ENCODE measurements at regions not wholly inside any gene's neighbourhood (a gene's known extent, or its start where the extent isn't known, plus 50 kb on each side); places are given as distances from the start of the nearest gene placed in this dataset.
A peak's percentile ranks its signal among the peaks of the same experiment; 100 is the strongest.
"Not testable (repeated sequence)": the region's sequence is repeated elsewhere in the genome, so short reads cannot be mapped to it uniquely, and the experiment has no call there.

DNA sequence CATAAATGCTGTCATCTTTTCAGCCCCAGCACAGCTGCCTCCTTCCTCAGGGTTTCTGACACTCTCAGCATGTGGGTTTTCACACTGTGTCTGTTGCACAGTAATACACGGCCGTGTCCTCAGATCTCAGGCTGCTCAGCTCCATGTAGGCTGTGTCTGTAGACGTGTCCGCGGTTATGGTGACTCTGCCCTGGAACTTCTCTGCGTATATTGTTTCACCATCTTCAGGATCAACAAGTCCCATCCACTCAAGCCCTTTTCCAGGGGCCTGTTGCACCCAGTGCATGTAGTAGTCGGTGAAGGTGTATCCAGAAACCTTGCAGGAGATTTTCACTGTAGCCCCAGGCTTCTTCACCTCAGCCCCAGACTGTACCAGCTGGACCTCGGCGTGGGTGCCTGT is 1210.6 kb downstream of the TMEM121 start:
- no peaks in the 10 kb centered on the region for H3F3A ChIP-seq (ENCODE audit: control insufficient read depth, insufficient read depth)
- H3K36me3 ChIP-seq (ENCODE audit: control insufficient read depth, low read length): no peaks in the 10 kb centered on the region
- H3K9me3 ChIP-seq (ENCODE audit: control insufficient read depth, insufficient read depth, low read length): no peaks in the 10 kb centered on the region; the same call in 1 of the 2 replicates
- no peaks in the 10 kb centered on the region for H3K79me2 ChIP-seq (ENCODE audit: control insufficient read depth, low read length)
- H3K4me3 ChIP-seq (ENCODE audit: low read length): no peak overlapping the region
- no peaks in the 10 kb centered on the region for H3K9me2 ChIP-seq (replicated peaks; ENCODE audit: control insufficient read depth, low read length)
- H3K27ac ChIP-seq (ENCODE audit: low read depth, low read length): no peak overlapping the region
- TF ChIP-seq, protein P1, sequence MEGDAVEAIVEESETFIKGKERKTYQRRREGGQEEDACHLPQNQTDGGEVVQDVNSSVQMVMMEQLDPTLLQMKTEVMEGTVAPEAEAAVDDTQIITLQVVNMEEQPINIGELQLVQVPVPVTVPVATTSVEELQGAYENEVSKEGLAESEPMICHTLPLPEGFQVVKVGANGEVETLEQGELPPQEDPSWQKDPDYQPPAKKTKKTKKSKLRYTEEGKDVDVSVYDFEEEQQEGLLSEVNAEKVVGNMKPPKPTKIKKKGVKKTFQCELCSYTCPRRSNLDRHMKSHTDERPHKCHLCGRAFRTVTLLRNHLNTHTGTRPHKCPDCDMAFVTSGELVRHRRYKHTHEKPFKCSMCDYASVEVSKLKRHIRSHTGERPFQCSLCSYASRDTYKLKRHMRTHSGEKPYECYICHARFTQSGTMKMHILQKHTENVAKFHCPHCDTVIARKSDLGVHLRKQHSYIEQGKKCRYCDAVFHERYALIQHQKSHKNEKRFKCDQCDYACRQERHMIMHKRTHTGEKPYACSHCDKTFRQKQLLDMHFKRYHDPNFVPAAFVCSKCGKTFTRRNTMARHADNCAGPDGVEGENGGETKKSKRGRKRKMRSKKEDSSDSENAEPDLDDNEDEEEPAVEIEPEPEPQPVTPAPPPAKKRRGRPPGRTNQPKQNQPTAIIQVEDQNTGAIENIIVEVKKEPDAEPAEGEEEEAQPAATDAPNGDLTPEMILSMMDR (IDR thresholded peaks at IDR 0.05; ENCODE audit: low read depth, low read length, poor library complexity, severe bottlenecking): no peak
- no peak for TF ChIP-seq EZH2phosphoT487 (IDR thresholded peaks at IDR 0.05; ENCODE audit: borderline replicate concordance, low read length)
- no peak overlapping the region for H3K4me2 ChIP-seq (ENCODE audit: low read length)
- H3K4me1 ChIP-seq (ENCODE audit: control insufficient read depth, low read length): peaks cover 14% of the 10 kb centered on the region
- H4K20me1 ChIP-seq (ENCODE audit: control insufficient read depth, insufficient read depth, low read depth, low read length): no peaks in the 10 kb centered on the region
- H3K27me3 ChIP-seq (ENCODE audit: control insufficient read depth, low read length): no peaks in the 10 kb centered on the region

DNA sequence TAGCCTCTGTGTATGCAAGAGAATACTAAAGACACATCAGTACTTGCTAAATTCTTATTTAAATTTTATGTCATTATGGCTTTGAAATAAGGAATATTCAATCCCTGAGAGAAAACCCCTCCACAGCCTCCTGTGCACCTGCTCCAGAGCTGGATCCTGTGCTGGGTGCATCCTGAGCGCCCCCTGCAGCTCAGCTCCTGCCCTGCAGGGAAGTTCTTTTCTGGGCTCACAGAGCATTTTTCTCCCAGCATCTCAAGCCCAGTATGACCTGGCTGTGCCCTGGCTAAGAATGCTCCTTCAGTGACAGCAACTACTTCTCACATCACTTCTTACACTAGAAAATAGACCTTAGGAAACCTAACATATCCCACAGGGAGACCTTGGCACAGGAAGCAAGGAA is 1211.7 kb downstream of the TMEM121 start:
- H4K20me1 ChIP-seq (ENCODE audit: control insufficient read depth, insufficient read depth, low read depth, low read length): no peaks in the 10 kb centered on the region
- H3K79me2 ChIP-seq (ENCODE audit: control insufficient read depth, low read length): no peaks in the 10 kb centered on the region
- no peaks in the 10 kb centered on the region for H3K9me2 ChIP-seq (replicated peaks; ENCODE audit: control insufficient read depth, low read length)
- H3K27me3 ChIP-seq (ENCODE audit: control insufficient read depth, low read length): no peaks in the 10 kb centered on the region
- H3K36me3 ChIP-seq (ENCODE audit: control insufficient read depth, low read length): no peaks in the 10 kb centered on the region
- H3K4me3 ChIP-seq (ENCODE audit: low read length): no peak overlapping the region
- H3K4me2 ChIP-seq (ENCODE audit: low read length): no peak overlapping the region
- no peaks in the 10 kb centered on the region; the same call in 1 of the 2 replicates for H3K9me3 ChIP-seq (ENCODE audit: control insufficient read depth, insufficient read depth, low read length)
- H3K27ac ChIP-seq (ENCODE audit: low read depth, low read length): no peak overlapping the region
- TF ChIP-seq EZH2phosphoT487 (IDR thresholded peaks at IDR 0.05; ENCODE audit: borderline replicate concordance, low read length): no peak
- TF ChIP-seq, protein P1 (IDR thresholded peaks at IDR 0.05; ENCODE audit: low read depth, low read length, poor library complexity, severe bottlenecking): no peak
- H3K4me1 ChIP-seq (ENCODE audit: control insufficient read depth, low read length): peaks cover 20% of the 10 kb centered on the region
- no peaks in the 10 kb centered on the region for H3F3A ChIP-seq (ENCODE audit: control insufficient read depth, insufficient read depth)

DNA sequence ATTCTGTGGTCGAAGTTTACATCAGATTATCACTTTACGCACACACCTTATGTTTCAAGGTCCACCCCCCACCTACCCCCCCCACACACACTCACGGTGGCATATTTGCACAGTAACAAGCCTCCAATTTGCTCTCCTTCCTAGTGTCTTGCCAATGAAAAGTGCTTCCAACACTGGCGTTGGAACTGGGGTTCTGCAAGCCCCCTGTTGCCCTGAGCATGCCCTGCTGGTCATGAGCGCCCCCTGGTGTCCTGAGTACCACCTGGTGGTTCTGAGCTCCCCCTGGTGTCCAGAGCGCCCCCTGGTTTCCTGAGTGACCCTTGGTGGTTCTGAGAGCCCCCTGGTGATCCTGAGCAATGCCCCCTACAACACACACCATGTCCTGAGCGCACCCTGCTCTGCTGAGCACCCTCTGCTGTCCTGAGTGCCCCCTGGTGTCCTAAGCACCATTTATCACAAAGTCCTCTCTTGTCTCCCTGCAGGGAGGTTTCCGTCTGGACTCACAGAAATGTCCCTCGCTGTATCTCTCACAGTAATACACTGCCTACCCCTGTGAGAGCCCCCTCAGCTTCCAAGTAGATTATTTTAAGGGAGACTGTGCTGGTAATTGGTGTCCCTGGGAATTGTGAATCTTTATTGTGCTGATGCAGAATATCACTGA is 1212.3 kb downstream of the TMEM121 start:
- H3K9me3 ChIP-seq (ENCODE audit: control insufficient read depth, insufficient read depth, low read length); H3K4me3 ChIP-seq (ENCODE audit: low read length); H3K27me3 ChIP-seq (ENCODE audit: control insufficient read depth, low read length); H4K20me1 ChIP-seq (ENCODE audit: control insufficient read depth, insufficient read depth, low read depth, low read length); H3K4me2 ChIP-seq (ENCODE audit: low read length); H3K36me3 ChIP-seq (ENCODE audit: control insufficient read depth, low read length); H3K79me2 ChIP-seq (ENCODE audit: control insufficient read depth, low read length); H3K9me2 ChIP-seq (replicated peaks; ENCODE audit: control insufficient read depth, low read length); H3F3A ChIP-seq (ENCODE audit: control insufficient read depth, insufficient read depth); H3K27ac ChIP-seq (ENCODE audit: low read depth, low read length): not testable (repeated sequence)
- H3K4me1 ChIP-seq (ENCODE audit: control insufficient read depth, low read length): peaks cover 24% of the 10 kb centered on the region
- TF ChIP-seq, protein P1 (IDR thresholded peaks at IDR 0.05; ENCODE audit: low read depth, low read length, poor library complexity, severe bottlenecking): peak; percentile 38

Measured in DOHH2 (cell line).